KMS-11 (cell line): ENCODE measurements at regions not wholly inside any gene's neighbourhood (a gene's known extent, or its start where the extent isn't known, plus 50 kb on each side); places are given as distances from the start of the nearest gene placed in this dataset.

ENCODE experiments used
- H2AFZ ChIP-seq: fragments of 200-600 bp; sonication (generic); 2 replicates; pipeline ENCODE4 v1.6.1; 2016; ENCODE audit warnings: antibody characterized with exemption, mixed run types, low read depth
- H3K27ac ChIP-seq: fragments of 200-600 bp; sonication (generic); 2 replicates; pipeline ENCODE4 v1.6.1; 2016; ENCODE audit warnings: mild to moderate bottlenecking, mixed run types
- H3K27me3 ChIP-seq: fragments of 200-600 bp; sonication (generic); 2 replicates; pipeline ENCODE4 v1.6.1; 2017; ENCODE audit warnings: mild to moderate bottlenecking, low read depth, mixed run types, moderate library complexity; ENCODE audit not compliant: insufficient read depth
- H3K36me3 ChIP-seq: fragments of 200-600 bp; sonication (generic); 2 replicates; pipeline ENCODE4 v1.6.1; 2017; ENCODE audit warnings: mild to moderate bottlenecking, mixed run types; ENCODE audit not compliant: insufficient read depth
- H3K4me1 ChIP-seq: fragments of 200-600 bp; sonication (generic); 2 replicates; pipeline ENCODE4 v1.6.1; 2016; ENCODE audit warnings: mild to moderate bottlenecking, low read depth, mixed run types; ENCODE audit not compliant: poor library complexity, severe bottlenecking
- H3K4me2 ChIP-seq: fragments of 200-600 bp; sonication (generic); 2 replicates; pipeline ENCODE4 v1.7.0; 2016; ENCODE audit warnings: mild to moderate bottlenecking, mixed run types
- H3K4me3 ChIP-seq: fragments of 200-600 bp; sonication (generic); IDR thresholded peaks from 2 replicates; pipeline ENCODE4 v1.6.1; 2017; ENCODE audit warnings: low read depth, low read length, mixed read lengths; ENCODE audit not compliant: insufficient read depth
- H3K79me2 ChIP-seq: fragments of 200-600 bp; sonication (generic); 2 replicates; pipeline ENCODE4 v1.6.1; 2016; ENCODE audit warnings: low read depth, mixed run types; ENCODE audit not compliant: insufficient read depth
- H3K9ac ChIP-seq: fragments of 200-600 bp; sonication (generic); 2 replicates; pipeline ENCODE4 v1.6.1; 2016; ENCODE audit warnings: mild to moderate bottlenecking, mixed run types
- H4K20me1 ChIP-seq: fragments of 200-600 bp; sonication (generic); 2 replicates; pipeline ENCODE4 v1.6.1; 2016; ENCODE audit warnings: mild to moderate bottlenecking, mixed run types; ENCODE audit not compliant: insufficient read depth
- CTCF ChIP-seq: fragments of 200-600 bp; sonication (generic); conservative IDR thresholded peaks from 2 replicates; pipeline ENCODE4 v1.6.1; 2017; ENCODE audit warnings: low read depth, mild to moderate bottlenecking, antibody characterized with exemption, low read length, moderate library complexity, mixed read lengths

GRCh38 chr16:86037999-86038925 lies 139.3 kb downstream of the IRF8 start:
- no peak overlapping the region for H3K4me3 ChIP-seq
- no peaks in the 10 kb centered on the region for H3K4me1 ChIP-seq
- H3K36me3 ChIP-seq, result no peaks in the 10 kb centered on the region
- H3K27me3 ChIP-seq, result peaks cover 29% of the 10 kb centered on the region
- no peak overlapping the region for H3K4me2 ChIP-seq
- no peaks in the 10 kb centered on the region for H4K20me1 ChIP-seq
- H3K79me2 ChIP-seq, result no peaks in the 10 kb centered on the region
- H3K27ac ChIP-seq, result no peak overlapping the region
- no peak for TF ChIP-seq CTCF
- no peak overlapping the region for H2AFZ ChIP-seq
- H3K9ac ChIP-seq, result no peak overlapping the region

GRCh38 chr16:86038926-86039310 lies 140.0 kb downstream of the IRF8 start:
- Histone ChIP-seq H3K4me1 (no peaks in the 10 kb centered on the region), H3K4me2 (no peak overlapping the region)
- TF ChIP-seq CTCF, result no peak

GRCh38 chr16:86039606-86040005 lies 140.6 kb downstream of the IRF8 start:
- Histone ChIP-seq H4K20me1 (no peaks in the 10 kb centered on the region), H3K36me3 (no peaks in the 10 kb centered on the region), H3K4me3 (no peak overlapping the region), H3K9ac (no peak overlapping the region), H3K4me2 (no peak overlapping the region), H3K27ac (no peak overlapping the region), H3K79me2 (no peaks in the 10 kb centered on the region), H3K4me1 (no peaks in the 10 kb centered on the region), H3K27me3 (peaks cover 28% of the 10 kb centered on the region), H2AFZ (no peak overlapping the region)
- TF ChIP-seq CTCF, result no peak

More at GRCh38 chr16:86038926-86039310, 140.0 kb downstream of the IRF8 start:
- H3K9ac ChIP-seq, result no peak overlapping the region
- H3K27ac ChIP-seq, result no peak overlapping the region
- no peaks in the 10 kb centered on the region for H3K79me2 ChIP-seq
- no peaks in the 10 kb centered on the region for H4K20me1 ChIP-seq
- H3K4me3 ChIP-seq, result no peak overlapping the region
- H3K36me3 ChIP-seq, result no peaks in the 10 kb centered on the region
- H2AFZ ChIP-seq, result no peak overlapping the region
- H3K27me3 ChIP-seq, result peaks cover 29% of the 10 kb centered on the region

GRCh38 chr16:86040496-86040895 lies 141.5 kb downstream of the IRF8 start:
- no peak overlapping the region for H2AFZ ChIP-seq
- no peaks in the 10 kb centered on the region for H4K20me1 ChIP-seq
- peaks cover 23% of the 10 kb centered on the region for H3K27me3 ChIP-seq
- no peak overlapping the region for H3K27ac ChIP-seq
- H3K4me1 ChIP-seq, result no peaks in the 10 kb centered on the region
- no peaks in the 10 kb centered on the region for H3K36me3 ChIP-seq
- TF ChIP-seq CTCF, result no peak
- H3K9ac ChIP-seq, result no peak overlapping the region
- no peaks in the 10 kb centered on the region for H3K79me2 ChIP-seq
- H3K4me2 ChIP-seq, result no peak overlapping the region
- no peak overlapping the region for H3K4me3 ChIP-seq
